ENCODE measurements at regions not wholly inside any gene's neighbourhood (a gene's known extent, or its start where the extent isn't known, plus 50 kb on each side); places are given as distances from the start of the nearest gene placed in this dataset.

DNA sequence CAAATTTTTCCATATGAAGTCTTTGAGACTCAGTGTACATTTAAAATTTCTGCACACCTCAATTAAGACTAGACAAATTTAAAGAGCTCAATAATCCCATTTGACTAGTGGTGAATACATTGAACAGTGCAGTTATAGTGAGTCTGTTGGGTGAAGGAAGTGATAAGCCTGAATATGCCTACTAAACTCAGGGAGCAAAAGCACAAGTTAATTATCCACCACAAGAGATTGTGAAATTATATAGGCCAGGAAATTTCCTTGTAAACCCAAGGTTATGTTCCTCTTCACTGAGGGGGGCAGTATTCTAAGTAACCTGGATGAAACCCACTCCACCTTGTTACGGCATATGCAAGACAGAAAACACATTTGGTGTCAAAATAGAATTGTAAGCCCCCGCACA lies 612.9 kb upstream of the DAB2 start:
- no peak for FAIRE-seq

GRCh38 chr5:40034441-40034840 lies 609.7 kb upstream of the DAB2 start:
- FAIRE-seq: no peak

DNA sequence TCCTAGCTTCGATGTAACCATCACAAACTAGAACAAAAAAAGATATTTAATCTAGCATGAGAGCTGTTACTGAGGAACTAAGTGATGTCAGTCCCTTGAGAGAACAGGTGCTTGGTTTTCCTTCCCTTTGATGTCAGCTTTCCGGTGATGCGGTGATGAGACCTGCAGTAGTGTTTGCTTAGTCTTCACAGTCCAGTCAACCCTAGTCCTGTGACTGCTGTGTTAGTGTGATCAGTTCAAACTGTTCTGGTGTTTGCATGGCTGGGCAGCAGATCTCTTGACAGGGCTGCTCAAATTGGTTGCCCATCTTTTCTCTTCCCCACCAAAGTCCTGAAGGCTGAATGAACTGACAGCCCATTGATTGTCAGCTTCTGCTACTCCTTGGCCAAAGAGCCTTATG lies 608.6 kb upstream of the DAB2 start:
- no peak for FAIRE-seq

DNA sequence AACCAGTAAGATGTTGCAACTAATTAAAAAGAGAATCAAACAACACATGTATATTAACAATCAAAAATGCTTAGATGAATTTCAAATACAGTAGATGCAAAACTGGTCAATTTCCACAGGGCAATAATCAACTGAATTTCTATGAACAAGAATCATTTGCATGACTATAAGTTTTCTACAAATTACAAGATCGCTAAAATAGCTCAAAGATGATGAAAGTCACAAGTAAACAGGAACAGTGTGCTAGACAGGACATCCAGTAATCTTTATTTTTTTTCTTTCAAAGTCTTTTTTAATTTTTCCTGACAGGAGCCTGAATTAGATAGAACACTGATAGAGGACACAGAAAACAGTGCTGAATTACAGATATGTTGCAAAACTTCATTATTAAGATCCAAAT lies 608.2 kb upstream of the DAB2 start:
- no peak for FAIRE-seq

- no peak for FAIRE-seq
Measured at GRCh38 chr5:40030661-40031060, 605.9 kb upstream of the DAB2 start.

GRCh38 chr5:40029711-40030495 lies 605.1 kb upstream of the DAB2 start:
- FAIRE-seq: peak; percentile 31

DNA sequence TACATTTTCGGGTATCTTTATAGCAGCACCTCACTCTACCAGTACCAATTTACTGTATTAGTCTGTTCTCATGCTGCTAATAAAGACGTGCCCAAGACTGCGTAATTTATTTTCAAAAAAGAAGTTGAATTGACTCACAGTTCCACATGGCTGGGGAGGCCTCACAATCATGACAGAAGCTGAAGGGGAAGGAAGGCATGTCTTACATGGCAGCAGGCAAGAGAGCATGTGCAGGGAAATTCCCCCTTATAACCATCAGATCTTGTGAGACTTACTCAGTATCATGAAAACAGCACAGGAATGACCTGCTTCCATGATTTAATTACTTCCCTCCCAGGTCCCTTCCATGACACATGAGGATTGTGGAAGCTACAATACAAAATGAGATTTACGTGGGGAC lies 602.6 kb upstream of the DAB2 start:
- no peak for FAIRE-seq

DNA sequence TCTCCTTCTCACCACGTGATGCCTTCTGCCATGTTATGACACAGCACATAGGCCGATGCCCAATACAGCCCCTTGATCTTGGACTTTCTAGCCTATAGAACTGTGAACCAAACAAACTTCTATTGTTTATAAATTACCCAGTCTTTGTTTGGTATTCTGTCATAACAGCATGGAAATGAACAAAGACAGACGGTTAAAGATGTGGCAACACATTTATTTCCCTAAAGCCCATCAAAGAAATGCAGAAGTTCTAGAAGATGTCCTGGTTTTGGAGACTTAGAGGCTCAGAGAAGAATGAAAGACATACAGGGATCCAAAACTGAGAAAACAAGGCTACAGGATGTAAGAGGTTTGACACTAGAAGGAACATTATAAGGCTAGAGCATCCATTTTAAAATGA lies 600.8 kb upstream of the DAB2 start:
- FAIRE-seq: no peak

- no peak for FAIRE-seq
Measured at GRCh38 chr5:40022057-40022456, 597.3 kb upstream of the DAB2 start.

- no peak for FAIRE-seq
Measured at GRCh38 chr5:40021007-40021406, 596.2 kb upstream of the DAB2 start.

DNA sequence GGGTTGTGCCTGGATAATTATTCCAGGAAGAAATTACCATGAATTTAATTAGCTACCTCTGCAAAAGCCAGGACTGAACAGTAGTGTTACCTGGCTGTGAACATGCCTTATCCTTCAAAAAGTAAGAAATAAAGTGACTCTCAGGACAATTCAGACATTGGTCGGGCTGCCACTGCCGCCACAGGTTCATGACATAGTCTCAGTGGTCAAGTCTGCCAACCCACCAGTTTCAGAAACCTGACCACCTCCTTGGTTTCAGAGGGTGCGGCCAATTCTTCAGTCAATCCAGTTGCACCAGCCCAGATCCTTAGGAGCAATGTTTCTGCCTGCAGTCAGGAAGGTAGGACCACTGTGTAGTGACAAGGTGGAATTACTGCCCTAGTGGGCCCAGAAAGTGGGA lies 593.1 kb upstream of the DAB2 start:
- no peak for FAIRE-seq

DNA sequence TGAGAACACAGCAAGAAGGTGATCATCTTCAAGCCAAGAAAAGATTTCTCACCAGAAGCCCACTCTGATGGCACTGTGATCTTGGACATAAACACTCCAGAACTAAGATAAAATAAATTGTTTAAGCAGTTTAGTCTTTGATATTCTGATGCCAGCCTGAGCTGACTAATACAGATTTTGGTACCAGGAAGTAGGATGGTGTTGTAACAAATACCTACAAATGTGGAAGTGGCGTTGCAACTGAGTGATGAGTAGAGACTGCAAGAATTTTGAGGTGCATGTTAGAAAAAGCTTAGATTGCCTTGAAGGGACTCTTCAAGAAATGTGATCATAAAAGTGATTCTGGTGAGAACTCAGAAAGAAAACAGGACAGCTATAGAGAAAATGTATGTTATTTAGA lies 592.4 kb upstream of the DAB2 start:
- no peak for FAIRE-seq

DNA sequence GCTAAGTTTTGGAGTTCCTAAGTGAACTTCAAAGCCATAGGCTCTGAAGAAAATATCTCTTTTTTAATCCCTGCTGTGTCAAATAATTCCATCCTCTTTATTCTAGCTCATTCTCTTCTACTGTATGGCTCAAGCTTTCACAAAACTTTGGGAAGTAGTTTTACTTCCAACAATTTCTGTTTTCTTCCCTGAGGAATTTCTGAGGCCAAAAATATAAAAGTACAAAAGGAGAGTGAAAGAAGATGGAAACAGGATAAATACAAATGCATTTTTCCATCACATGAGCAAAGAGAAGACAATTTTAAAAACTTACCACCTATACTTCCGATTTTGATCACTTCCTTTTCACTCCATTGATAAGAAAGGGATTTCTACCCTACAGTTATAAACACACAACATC lies 585.7 kb upstream of the DAB2 start:
- FAIRE-seq: no peak

DNA sequence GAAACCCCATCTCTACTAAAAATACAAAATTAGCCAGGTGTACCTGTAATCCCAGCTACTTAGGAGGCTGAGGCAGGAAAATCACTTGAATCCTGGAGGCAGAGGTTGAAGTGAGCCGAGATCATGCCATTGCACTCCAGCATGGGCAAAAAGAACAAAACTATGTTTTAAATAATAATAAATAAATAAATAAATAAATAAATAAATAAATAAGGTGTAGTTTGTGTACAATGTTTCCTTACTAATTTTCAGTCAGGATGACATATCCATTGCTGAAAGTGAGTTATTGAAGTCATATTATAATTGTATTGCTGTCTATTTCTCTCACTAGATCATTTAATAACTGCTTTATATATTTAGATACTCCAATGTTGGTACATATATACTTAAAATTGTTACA lies 581.5 kb upstream of the DAB2 start:
- FAIRE-seq: no peak

DNA sequence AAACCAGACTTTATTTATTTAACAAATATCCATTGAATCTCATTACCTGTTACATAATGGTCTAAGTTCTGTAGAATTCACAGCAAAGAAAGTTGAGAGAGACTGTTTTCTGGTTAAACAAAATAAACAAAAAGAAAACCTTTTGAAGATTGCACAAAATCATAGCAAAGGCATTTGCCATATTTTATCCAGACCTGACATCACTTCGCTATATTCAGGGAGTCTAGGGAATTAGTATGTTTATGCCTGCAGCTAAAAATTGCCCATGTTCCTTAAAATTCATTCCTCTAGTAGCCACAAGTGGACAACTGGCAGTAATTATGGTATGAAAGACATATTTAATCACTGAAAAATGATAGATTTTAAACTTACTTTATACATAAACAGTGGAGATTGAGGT lies 577.0 kb upstream of the DAB2 start:
- no peak for FAIRE-seq

GRCh38 chr5:39998518-39998917 lies 573.7 kb upstream of the DAB2 start:
- no peak for FAIRE-seq

GRCh38 chr5:39995990-39996389 lies 571.2 kb upstream of the DAB2 start:
- no peak for FAIRE-seq

DNA sequence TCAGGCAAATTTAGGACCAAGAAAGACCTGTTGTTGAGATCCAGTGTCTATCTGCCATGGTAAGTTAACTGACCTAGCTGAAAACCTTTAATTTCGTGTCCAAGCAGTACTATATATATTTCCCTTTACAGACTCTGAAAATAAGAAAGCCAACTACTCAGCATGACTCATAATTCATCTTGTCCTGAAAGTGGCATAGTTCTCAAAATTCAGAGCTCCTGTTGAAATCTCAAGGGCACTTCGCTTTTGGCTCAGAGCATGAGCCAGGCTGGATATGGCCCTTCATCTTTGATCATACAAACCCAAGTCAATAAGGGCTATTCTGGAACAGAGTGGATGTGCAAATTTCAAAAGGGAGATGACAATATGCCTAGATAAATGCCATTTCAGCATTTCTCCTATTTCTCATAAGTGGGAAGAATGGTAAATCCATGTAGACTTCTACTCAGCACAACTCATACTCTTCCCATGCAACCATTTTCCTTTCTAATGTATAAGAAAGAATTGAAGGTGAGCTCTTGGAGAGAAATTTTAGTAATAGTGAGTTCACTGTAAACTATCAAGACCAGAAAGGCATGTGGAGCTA lies 567.9 kb upstream of the DAB2 start:
- FAIRE-seq: no peak

- no peak for FAIRE-seq
Measured at GRCh38 chr5:39986614-39987013, 561.8 kb upstream of the DAB2 start.

DNA sequence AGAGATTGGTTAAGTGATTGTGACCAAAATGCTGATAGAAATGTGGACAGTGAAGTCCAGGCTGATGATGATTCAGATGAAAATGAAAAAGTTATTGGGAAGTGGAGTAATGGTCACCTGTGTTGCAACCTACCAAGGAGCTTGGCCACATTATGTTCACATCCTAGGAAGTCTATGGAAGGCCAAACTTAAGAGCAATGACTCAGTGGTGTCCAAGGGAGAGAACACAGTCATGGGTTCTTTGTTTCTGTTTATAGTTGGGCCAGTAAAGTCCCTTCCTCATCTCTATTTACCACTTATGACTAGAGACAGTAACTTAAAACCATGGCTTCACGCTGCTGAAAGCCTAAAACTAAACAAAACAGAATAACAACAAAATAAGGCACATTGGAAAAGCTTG lies 555.3 kb upstream of the DAB2 start:
- FAIRE-seq: no peak

- no peak for FAIRE-seq
Measured at GRCh38 chr5:39977066-39977655, 552.4 kb upstream of the DAB2 start.

- FAIRE-seq: no peak
Measured at GRCh38 chr5:39970117-39970798, 545.5 kb upstream of the DAB2 start.

DNA sequence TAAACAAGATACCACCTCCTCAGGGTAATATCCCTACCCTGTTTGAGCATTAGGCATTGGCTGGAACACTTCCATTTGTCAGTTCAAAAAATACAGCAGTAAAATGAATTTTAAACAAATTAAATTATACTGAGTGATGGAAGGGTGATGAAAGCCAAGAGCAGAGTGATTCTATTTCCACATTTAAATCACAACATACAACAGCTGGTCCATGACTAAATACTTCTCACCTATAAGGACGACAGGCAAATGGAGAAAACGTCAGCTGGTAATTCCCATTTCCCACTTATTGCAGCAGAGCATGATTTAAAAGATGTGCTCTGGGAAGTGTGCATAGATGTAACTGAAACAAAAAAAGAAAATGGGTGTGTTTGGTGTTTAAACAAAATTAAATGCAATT lies 543.6 kb upstream of the DAB2 start:
- FAIRE-seq: no peak

DNA sequence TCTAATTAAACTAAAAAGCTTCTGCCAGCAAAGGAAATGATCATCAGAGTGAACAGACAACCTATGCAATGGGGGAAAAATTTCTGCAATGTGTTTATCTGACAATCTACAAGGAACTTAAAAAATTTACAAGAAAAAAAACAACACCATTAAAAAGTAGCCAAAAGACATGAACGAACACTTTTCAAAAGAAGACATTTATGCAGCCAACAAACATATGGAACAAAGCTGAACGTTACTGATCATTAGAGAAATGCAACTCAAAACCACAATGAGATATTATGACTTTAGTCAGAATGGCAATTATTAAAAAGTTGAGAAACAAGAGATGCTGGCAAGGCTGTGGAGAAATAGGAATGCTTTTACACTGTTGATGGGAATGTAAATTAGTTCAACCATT lies 530.4 kb upstream of the DAB2 start:
- no peak for FAIRE-seq
